ENCODE measurements at regions not wholly inside any gene's neighbourhood (a gene's known extent, or its start where the extent isn't known, plus 50 kb on each side); places are given as distances from the start of the nearest gene placed in this dataset.

GRCh38 chr13:76091076-76091475 is 454.9 kb downstream of the LMO7 start:
- DNase-seq (ENCODE audit: low read depth in 3 of 3): no peak

- no peak for DNase-seq (ENCODE audit: low read depth in 3 of 3)
These were observed 450.6 kb downstream of the LMO7 start for GRCh38 chr13:76086729-76087128.

GRCh38 chr13:76067850-76068249 is 431.7 kb downstream of the LMO7 start:
- no peak for DNase-seq (ENCODE audit: low read depth in 3 of 3)

- no peak for DNase-seq (ENCODE audit: low read depth in 3 of 3)
These were observed 417.1 kb downstream of the LMO7 start for GRCh38 chr13:76053181-76053580.

- DNase-seq (ENCODE audit: low read depth in 3 of 3): no peak
These were observed 413.2 kb downstream of the LMO7 start for GRCh38 chr13:76049376-76049746.

- no peak for DNase-seq (ENCODE audit: low read depth in 3 of 3)
These were observed 412.7 kb downstream of the LMO7 start for GRCh38 chr13:76048675-76049375.

- no peak for DNase-seq (ENCODE audit: low read depth in 3 of 3)
These were observed 412.0 kb downstream of the LMO7 start for GRCh38 chr13:76048131-76048530.

GRCh38 chr13:76043874-76044273 is 407.7 kb downstream of the LMO7 start:
- no peak for DNase-seq (ENCODE audit: low read depth in 3 of 3)

GRCh38 chr13:76038920-76039716 is 403.0 kb downstream of the LMO7 start:
- no peak for DNase-seq (ENCODE audit: low read depth in 3 of 3)

GRCh38 chr13:76036176-76036575 is 400.0 kb downstream of the LMO7 start:
- no peak for DNase-seq (ENCODE audit: low read depth in 3 of 3)

- no peak for DNase-seq (ENCODE audit: low read depth in 3 of 3)
These were observed 399.6 kb downstream of the LMO7 start for GRCh38 chr13:76035711-76036110.

GRCh38 chr13:76029706-76030105 is 393.6 kb downstream of the LMO7 start:
- no peak for DNase-seq (ENCODE audit: low read depth in 3 of 3)

- DNase-seq (ENCODE audit: low read depth in 3 of 3): no peak
These were observed 393.0 kb downstream of the LMO7 start for GRCh38 chr13:76029088-76029487.

GRCh38 chr13:76027131-76027530 is 391.0 kb downstream of the LMO7 start:
- DNase-seq (ENCODE audit: low read depth in 3 of 3): no peak

- no peak for DNase-seq (ENCODE audit: low read depth in 3 of 3)
These were observed 389.3 kb downstream of the LMO7 start for GRCh38 chr13:76025392-76025791.

GRCh38 chr13:76024151-76024550 is 388.0 kb downstream of the LMO7 start:
- no peak for DNase-seq (ENCODE audit: low read depth in 3 of 3)

- DNase-seq (ENCODE audit: low read depth in 3 of 3): no peak
These were observed 387.5 kb downstream of the LMO7 start for GRCh38 chr13:76023652-76024051.

- no peak for DNase-seq (ENCODE audit: low read depth in 3 of 3)
These were observed 384.4 kb downstream of the LMO7 start for GRCh38 chr13:76020421-76020955.

- DNase-seq (ENCODE audit: low read depth in 3 of 3): no peak
These were observed 383.4 kb downstream of the LMO7 start for GRCh38 chr13:76019421-76020044.

GRCh38 chr13:76017861-76018556 is 381.9 kb downstream of the LMO7 start:
- DNase-seq (ENCODE audit: low read depth in 3 of 3): no peak

- DNase-seq (ENCODE audit: low read depth in 3 of 3): peak in 1 of 3 donors; percentile 6
These were observed 380.8 kb downstream of the LMO7 start for GRCh38 chr13:76016799-76017400.

Data from stimulated activated CD4-positive, alpha-beta T cell treated with anti-CD3 and anti-CD28 coated beads, TNF-alpha, amount 100 ng/mL, for 48 hours (primary cell).